H9 (cell line): ENCODE measurements at regions not wholly inside any gene's neighbourhood (a gene's known extent, or its start where the extent isn't known, plus 50 kb on each side); places are given as distances from the start of the nearest gene placed in this dataset.

Experiments
- DNase-seq: peaks from one replicate; pipeline ENCODE4 v3.0.0-alpha.2; 2017
- H2AFZ ChIP-seq: one replicate; pipeline ENCODE4 v1.6.1; 2013; ENCODE audit warnings: mild to moderate bottlenecking, low read length, control low read depth, moderate library complexity
- H2AK5ac ChIP-seq: 2 replicates; pipeline ENCODE4 v1.6.1; 2013; ENCODE audit warnings: low read length, control low read depth, mixed read lengths; ENCODE audit not compliant: insufficient read length
- H2BK120ac ChIP-seq: one replicate; pipeline ENCODE4 v1.6.1; 2013; ENCODE audit warnings: low read depth, mild to moderate bottlenecking, low read length, control low read depth, inconsistent platforms; ENCODE audit not compliant: poor library complexity, severe bottlenecking
- H2BK12ac ChIP-seq: 2 replicates; pipeline ENCODE4 v1.6.1; 2013; ENCODE audit warnings: low read length, control low read depth, mixed read lengths, low read depth; ENCODE audit not compliant: insufficient read length
- H2BK15ac ChIP-seq: 2 replicates; pipeline ENCODE4 v1.6.1; 2013; ENCODE audit warnings: low read depth, low read length, control low read depth
- H2BK20ac ChIP-seq: one replicate; pipeline ENCODE4 v1.6.1; 2013; ENCODE audit warnings: low read depth, mild to moderate bottlenecking, low read length, control low read depth, inconsistent platforms; ENCODE audit not compliant: poor library complexity, severe bottlenecking
- H2BK5ac ChIP-seq: 2 replicates; pipeline ENCODE4 v1.6.1; 2013; ENCODE audit warnings: low read length, control low read depth, mixed read lengths; ENCODE audit not compliant: insufficient read length
- H3K14ac ChIP-seq: 2 replicates; pipeline ENCODE4 v1.6.1; 2013; ENCODE audit warnings: low read length, control low read depth; ENCODE audit not compliant: insufficient read depth
- H3K18ac ChIP-seq: 2 replicates; pipeline ENCODE4 v1.6.1; 2013; ENCODE audit warnings: low read depth, mild to moderate bottlenecking, mixed read lengths, low read length, control low read depth; ENCODE audit not compliant: insufficient read length
- H3K23ac ChIP-seq: 2 replicates; pipeline ENCODE4 v1.6.1; 2013; ENCODE audit warnings: low read length, control low read depth, mixed read lengths, low read depth; ENCODE audit not compliant: insufficient read length
- H3K23me2 ChIP-seq: 2 replicates; pipeline ENCODE4 v1.6.1; 2013; ENCODE audit warnings: low read depth, mild to moderate bottlenecking, mixed read lengths, low read length, control low read depth; ENCODE audit not compliant: insufficient read length, poor library complexity, severe bottlenecking
- H3K27ac ChIP-seq: 2 replicates; pipeline ENCODE4 v1.5.1; 2013; ENCODE audit warnings: low read length, control low read depth, mixed read lengths, low read depth; ENCODE audit not compliant: insufficient read length
- H3K27me3 ChIP-seq: 2 replicates; pipeline ENCODE4 v1.6.1; 2013; ENCODE audit warnings: low read length, control low read depth, inconsistent platforms; ENCODE audit not compliant: insufficient read depth
- H3K4ac ChIP-seq: 2 replicates; pipeline ENCODE4 v1.6.1; 2013; ENCODE audit warnings: low read depth, mild to moderate bottlenecking, control low read depth, inconsistent platforms, low read length, moderate library complexity
- H3K4me1 ChIP-seq: 2 replicates; pipeline ENCODE4 v1.6.1; 2013; ENCODE audit warnings: low read length, control low read depth, inconsistent platforms; ENCODE audit not compliant: insufficient read depth
- H3K4me2 ChIP-seq: 2 replicates; pipeline ENCODE4 v1.6.1; 2013; ENCODE audit warnings: low read length, control low read depth, mixed read lengths; ENCODE audit not compliant: insufficient read length, insufficient read depth
- H3K56ac ChIP-seq: 2 replicates; pipeline ENCODE4 v1.6.1; 2013; ENCODE audit warnings: low read depth, mild to moderate bottlenecking, mixed read lengths, low read length, control low read depth; ENCODE audit not compliant: insufficient read length
- H3K79me1 ChIP-seq: 2 replicates; pipeline ENCODE4 v1.6.1; 2013; ENCODE audit warnings: low read depth, mild to moderate bottlenecking, moderate library complexity, low read length, control low read depth, inconsistent platforms; ENCODE audit not compliant: insufficient read depth, poor library complexity, severe bottlenecking
- H3K79me2 ChIP-seq: 2 replicates; pipeline ENCODE4 v1.6.1; 2013; ENCODE audit warnings: low read length, control low read depth, inconsistent platforms; ENCODE audit not compliant: insufficient read depth
- H3K9ac ChIP-seq: 2 replicates; pipeline ENCODE4 v1.6.1; 2013; ENCODE audit warnings: low read length, control low read depth, mixed read lengths; ENCODE audit not compliant: insufficient read length; ENCODE audit errors: extremely low read depth
- H3K9me3 ChIP-seq: one replicate; pipeline ENCODE4 v1.6.1; 2013; ENCODE audit warnings: low read depth, low read length, inconsistent platforms; ENCODE audit not compliant: control insufficient read depth
- H3T11ph ChIP-seq: one replicate; pipeline ENCODE4 v1.6.1; 2013; ENCODE audit warnings: mild to moderate bottlenecking, low read length, control low read depth, inconsistent platforms
- H4K20me1 ChIP-seq: one replicate; pipeline ENCODE4 v1.6.1; 2013; ENCODE audit not compliant: control insufficient read depth, insufficient read length, insufficient read depth
- H4K5ac ChIP-seq: 2 replicates; pipeline ENCODE4 v1.6.1; 2013; ENCODE audit warnings: low read depth, mild to moderate bottlenecking, mixed read lengths, low read length, control low read depth; ENCODE audit not compliant: insufficient read length
- H4K8ac ChIP-seq: replicated peaks from 2 replicates; pipeline ENCODE4 v1.6.1; 2013; ENCODE audit warnings: low read length, control low read depth, mixed read lengths, low read depth; ENCODE audit not compliant: insufficient read length
- H4K91ac ChIP-seq: 2 replicates; pipeline ENCODE4 v1.6.1; 2013; ENCODE audit warnings: low read depth, mild to moderate bottlenecking, moderate library complexity, mixed read lengths, low read length, control low read depth; ENCODE audit not compliant: insufficient read length
- H3K27ac Mint-ChIP-seq, 3 experiments: 2 replicates in 2 of 3; 3 replicates in 1 of 3; pipeline ENCODE4 v1.8.0; 2020 to 2021; ENCODE audit warnings: mixed read lengths in 3 of 3, mild to moderate bottlenecking in 1 of 3, moderate library complexity in 1 of 3
- H3K27me3 Mint-ChIP-seq: 2 replicates; pipeline ENCODE4 v1.8.0; 2021; ENCODE audit warnings: low read depth, mild to moderate bottlenecking, moderate library complexity, mixed read lengths
- H3K36me3 Mint-ChIP-seq, 3 experiments: 2 replicates in 2 of 3; 3 replicates in 1 of 3; pipeline ENCODE4 v1.8.0; 2020 to 2021; ENCODE audit warnings: low read depth in 3 of 3, mixed read lengths in 3 of 3; ENCODE audit not compliant: insufficient read depth in 1 of 3
- H3K4me1 Mint-ChIP-seq, 2 experiments: 2 replicates each; pipeline ENCODE4 v1.8.0; 2020; ENCODE audit warnings: mixed read lengths in 2 of 2
- H3K4me3 Mint-ChIP-seq, 2 experiments: 2 replicates in 1 of 2; 3 replicates in 1 of 2; pipeline ENCODE4 v1.8.0; 2020 to 2021; ENCODE audit warnings: mild to moderate bottlenecking in 2 of 2, mixed read lengths in 2 of 2, moderate library complexity in 1 of 2
- H3K9me3 Mint-ChIP-seq, 2 experiments: 2 replicates in 1 of 2; 3 replicates in 1 of 2; pipeline ENCODE4 v1.8.0; 2020; ENCODE audit warnings: mild to moderate bottlenecking in 2 of 2, mixed read lengths in 2 of 2, moderate library complexity in 1 of 2
- CTCF ChIP-seq: fragments of 200-600 bp; sonication (generic); conservative IDR thresholded peaks from 3 replicates; pipeline ENCODE4 v1.8.0; 2021; ENCODE audit warnings: antibody characterized with exemption, mild to moderate bottlenecking
- WGBS: extraction: QIAGEN DNeasy Blood & Tissue Kit; methylation state at CpG from one replicate; pipeline ENCODE4 v1.1.7; 2013; ENCODE audit warnings: missing lambda C conversion rate, low lambda C conversion rate, mixed read lengths; ENCODE audit not compliant: insufficient read length; ENCODE audit errors: extremely low coverage; 5-methylcytosine and 5-hydroxymethylcytosine counted together

- Histone ChIP-seq H2BK5ac (no peak overlapping the region), H3T11ph (no peak overlapping the region), H2BK120ac (no peak overlapping the region), H3K56ac (no peak overlapping the region), H2BK15ac (no peak overlapping the region), H4K8ac (no peak overlapping the region), H4K91ac (no peak overlapping the region), H3K79me1 (no peaks in the 10 kb centered on the region), H3K23me2 (no peaks in the 10 kb centered on the region), H3K9me3 (no peaks in the 10 kb centered on the region), H3K18ac (no peak overlapping the region), H2AK5ac (no peak overlapping the region), H4K20me1 (no peaks in the 10 kb centered on the region), H3K4me2 (no peak overlapping the region), H2BK20ac (no peak overlapping the region), H3K9ac (no peak overlapping the region), H2BK12ac (no peak overlapping the region), H2AFZ (no peak overlapping the region), H4K5ac (no peak overlapping the region), H3K14ac (no peak overlapping the region), H3K27ac (no peak overlapping the region), H3K4me1 (peaks cover 12% of the 10 kb centered on the region; the same call in 1 of the 2 replicates), H3K79me2 (no peaks in the 10 kb centered on the region), H3K4ac (no peak overlapping the region), H3K27me3 (no peaks in the 10 kb centered on the region), H3K23ac (no peak overlapping the region)
- Mint-ChIP-seq H3K27ac (no peak overlapping the region), H3K4me3 (no peak overlapping the region), H3K36me3 (peaks cover 0 to 4% (median 2%) of the 10 kb centered on the region in 3 experiments; a peak in 3 of 7 replicates), H3K4me1 (peaks cover 26 to 28% of the 10 kb centered on the region in 2 experiments), H3K9me3 (peaks cover 0 to 5% of the 10 kb centered on the region in 2 experiments; a peak in 1 of 5 replicates), H3K27me3 (no peaks in the 10 kb centered on the region)
- TF ChIP-seq CTCF: no peak
- no CpG with 5 or more reads among the region's 1 CpG for WGBS
- no peak for DNase-seq
These were observed 459.3 kb upstream of the ADAMTS5 start for GRCh38 chr21:27426196-27426595.
